ENCODE measurements at regions not wholly inside any gene's neighbourhood (a gene's known extent, or its start where the extent isn't known, plus 50 kb on each side); places are given as distances from the start of the nearest gene placed in this dataset.

- TF ChIP-seq POLR2A (IDR thresholded peaks at IDR 0.05) (no peak), CTCF (IDR thresholded peaks at IDR 0.05) (no peak)
Measured at GRCh38 chr5:4970171-4970570, 170.0 kb upstream of the ADAMTS16 start.
